ENCODE measurements at regions not wholly inside any gene's neighbourhood (a gene's known extent, or its start where the extent isn't known, plus 50 kb on each side); places are given as distances from the start of the nearest gene placed in this dataset.

GRCh38 chr6:165804331-165805066 is 141.5 kb upstream of the PDE10A start:
- no peak for TF ChIP-seq CTCF (IDR thresholded peaks at IDR 0.05)
- TF ChIP-seq EZH2 (IDR thresholded peaks at IDR 0.05; ENCODE audit: borderline replicate concordance, insufficient read depth, low read depth, low read length, poor library complexity, severe bottlenecking), result no peak

Data from B cell (primary cell).